Gastrocnemius medialis (tissue), 4 donors: ENCODE measurements at regions not wholly inside any gene's neighbourhood (a gene's known extent, or its start where the extent isn't known, plus 50 kb on each side); places are given as distances from the start of the nearest gene placed in this dataset.

Source experiments
- ATAC-seq, 2 donors: fragments of 150-250 bp; one replicate each; pipeline ENCODE4 v1.9.1; 2016
- DNase-seq, 2 donors: peaks; one replicate each; pipeline ENCODE4 v3.0.0-alpha.2; 2019
- H3K27ac ChIP-seq, 4 donors: fragments of 200-600 bp; sonication (generic); 1 replicate in 1 of 4; 2 replicates in 3 of 4; pipeline ENCODE4 v1.5.1; 2016 to 2018; ENCODE audit warnings: mild to moderate bottlenecking in 2 of 4, moderate library complexity in 1 of 4
- H3K27me3 ChIP-seq, 3 donors: fragments of 200-600 bp; sonication (generic) in 2 of 3; 1 replicate in 1 of 3; 2 replicates in 2 of 3; pipeline versions ENCODE4 v1.5.1 to v1.6.0; 2016 to 2019; ENCODE audit warnings: mild to moderate bottlenecking in 1 of 3, moderate library complexity in 1 of 3
- H3K36me3 ChIP-seq, 2 donors: fragments of 200-600 bp; sonication (generic) in 1 of 2; one replicate each; pipeline ENCODE4 v1.5.1; 2017 to 2018
- H3K4me1 ChIP-seq, 2 donors: fragments of 200-600 bp; sonication (generic) in 1 of 2; one replicate each; pipeline ENCODE4 v1.5.1; 2016 to 2017; ENCODE audit warnings: mild to moderate bottlenecking in 2 of 2
- H3K4me3 ChIP-seq, 4 donors: fragments of 200-600 bp; sonication (generic) in 3 of 4; 1 replicate in 1 of 4; 2 replicates in 3 of 4; pipeline ENCODE4 v1.5.1; 2016 to 2019; ENCODE audit warnings: mild to moderate bottlenecking in 2 of 4
- H3K9me3 ChIP-seq, 3 donors: fragments of 200-600 bp; sonication (generic) in 2 of 3; 1 replicate in 1 of 3; 2 replicates in 2 of 3; pipeline ENCODE4 v1.5.1; 2016 to 2019
- CTCF ChIP-seq, 5 experiments: fragments of 450-650 bp in 3 of 5; fragments of 200-600 bp in 2 of 5; sonication (generic) in 2 of 5; IDR thresholded peaks in 4 of 5; conservative IDR thresholded peaks in 1 of 5; 1 replicate in 4 of 5; 2 replicates in 1 of 5; pipeline ENCODE4 v1.5.1; 2016 to 2019; ENCODE audit warnings: antibody characterized with exemption in 5 of 5, mild to moderate bottlenecking in 3 of 5, moderate library complexity in 3 of 5
- POLR2A ChIP-seq, 2 donors: fragments of 450-650 bp; IDR thresholded peaks; one replicate each; pipeline ENCODE4 v1.6.1; 2017; ENCODE audit warnings: antibody characterized with exemption in 2 of 2, mild to moderate bottlenecking in 2 of 2, moderate library complexity in 2 of 2
- in situ Hi-C, 4 donors: fragments of 200-750 bp; cut with MboI; loops; one replicate each; pipeline versions ENCODE4 v1.15.0 to v1.8.0; 2017; ENCODE audit warnings: low sequenced_read_pairs in 4 of 4
- intact Hi-C: fragments of 100-400 bp; cut with DNase I; formaldehyde crosslinking; loops from one replicate; pipeline ENCODE4 v1.15.1; 2023; ENCODE audit warnings: low total_unique reads

- H3K4me1 ChIP-seq, result peaks cover 29 to 58% of the 10 kb centered on the region in 2 donors
- TF ChIP-seq CTCF (IDR thresholded peaks at IDR 0.05 in 4 of 5, conservative IDR thresholded peaks at IDR 0.05 in 1 of 5) (no peak), POLR2A (IDR thresholded peaks at IDR 0.05) (no peak)
- ATAC-seq, result no peak
Measured at GRCh38 chr2:226660124-226660523, 139.5 kb downstream of the IRS1 start.

GRCh38 chr2:226659410-226659809 is 140.2 kb downstream of the IRS1 start:
- peak overlapping the region; percentile 77 to 86 (median 82) for H3K27ac ChIP-seq
- in situ Hi-C loops, result loop anchor here in 1 of 4 donors (25.0 kb wide), 1 partner anchor 128 kb away; the partner anchor contains the start of gene IRS1
- no peaks in the 10 kb centered on the region for H3K9me3 ChIP-seq
- DNase-seq (no peak), ATAC-seq (no peak)
- intact Hi-C loops, result loop anchor here (2.0 to 10.0 kb wide), 2 partner anchors 135 to 505 kb away; no protein-coding TSS in a partner anchor
- no peaks in the 10 kb centered on the region for H3K27me3 ChIP-seq
- peaks cover 29 to 58% of the 10 kb centered on the region in 2 donors for H3K4me1 ChIP-seq
- TF ChIP-seq CTCF (IDR thresholded peaks at IDR 0.05 in 4 of 5, conservative IDR thresholded peaks at IDR 0.05 in 1 of 5), result no peak
- TF ChIP-seq POLR2A (IDR thresholded peaks at IDR 0.05), result no peak
- H3K36me3 ChIP-seq, result no peaks in the 10 kb centered on the region
- no peak overlapping the region for H3K4me3 ChIP-seq

More at GRCh38 chr2:226660124-226660523, 139.5 kb downstream of the IRS1 start:
- intact Hi-C loops (no loop called here), in situ Hi-C loops (loop anchor here in 2 of 4 donors (5.0 to 25.0 kb wide), 2 partner anchors 127 to 132 kb away; partner anchors contain the start of gene IRS1 (in 1 of the 2))
- no peaks in the 10 kb centered on the region for H3K36me3 ChIP-seq
- DNase-seq, result no peak
- H3K9me3 ChIP-seq, result no peaks in the 10 kb centered on the region
- H3K27ac ChIP-seq, result peak overlapping the region; percentile 77 to 86 (median 82)
- no peaks in the 10 kb centered on the region for H3K27me3 ChIP-seq
- H3K4me3 ChIP-seq, result no peak overlapping the region

GRCh38 chr2:226658555-226658954 is 141.1 kb downstream of the IRS1 start:
- DNase-seq (peak; percentile 38 to 61), ATAC-seq (peak; percentile 44 to 77)
- in situ Hi-C loops, result loop anchor here in 1 of 4 donors (25.0 kb wide), 1 partner anchor 129 kb away; the partner anchor contains the start of gene IRS1
- Histone ChIP-seq H3K4me1 (peaks cover 29 to 58% of the 10 kb centered on the region in 2 donors), H3K36me3 (no peaks in the 10 kb centered on the region), H3K4me3 (no peak overlapping the region), H3K27ac (peak overlapping the region; percentile 77 to 86 (median 82)), H3K9me3 (no peaks in the 10 kb centered on the region), H3K27me3 (no peaks in the 10 kb centered on the region)
- no peak for TF ChIP-seq POLR2A (IDR thresholded peaks at IDR 0.05)
- TF ChIP-seq CTCF (IDR thresholded peaks at IDR 0.05 in 4 of 5, conservative IDR thresholded peaks at IDR 0.05 in 1 of 5), result no peak
- intact Hi-C loops, result loop anchor here (2.0 to 10.0 kb wide), 2 partner anchors 136 to 504 kb away; no protein-coding TSS in a partner anchor

GRCh38 chr2:226657340-226658053 is 142.1 kb downstream of the IRS1 start:
- Histone ChIP-seq H3K9me3 (no peaks in the 10 kb centered on the region), H3K4me3 (no peak overlapping the region), H3K4me1 (peaks cover 29 to 55% of the 10 kb centered on the region in 2 donors), H3K36me3 (no peaks in the 10 kb centered on the region), H3K27ac (peak overlapping the region in 2 of 4 donors; percentile 77 to 80), H3K27me3 (no peaks in the 10 kb centered on the region)
- intact Hi-C loops (loop anchor here (2.0 to 10.0 kb wide), 2 partner anchors 137 to 503 kb away; no protein-coding TSS in a partner anchor), in situ Hi-C loops (loop anchor here in 1 of 4 donors (25.0 kb wide), 1 partner anchor 130 kb away; the partner anchor contains the start of gene IRS1)
- TF ChIP-seq POLR2A (IDR thresholded peaks at IDR 0.05) (no peak), CTCF (IDR thresholded peaks at IDR 0.05 in 4 of 5, conservative IDR thresholded peaks at IDR 0.05 in 1 of 5) (no peak)
- DNase-seq, result no peak
- no peak for ATAC-seq
